ENCODE measurements at regions not wholly inside any gene's neighbourhood (a gene's known extent, or its start where the extent isn't known, plus 50 kb on each side); places are given as distances from the start of the nearest gene placed in this dataset.

GRCh38 chr20:56094228-56094627, 88.9 kb upstream of the CBLN4 start:
- no peak for DNase-seq (ENCODE audit: low read depth)
- Histone ChIP-seq H3K27me3 (ENCODE audit: control insufficient read depth, insufficient read depth, low read length) (no peaks in the 10 kb centered on the region), H3K36me3 (ENCODE audit: control insufficient read depth, insufficient read depth, low read length) (no peaks in the 10 kb centered on the region), H3K4me3 (ENCODE audit: low read depth, low read length) (no peak overlapping the region)
- ChIA-PET POLR2A (no interaction called here), CTCF (no interaction called here)
- no peak for TF ChIP-seq CTCF (IDR thresholded peaks at IDR 0.05; ENCODE audit: insufficient read depth, low read depth, low read length)

GRCh38 chr20:56098981-56099500, 93.7 kb upstream of the CBLN4 start:
- no peak for TF ChIP-seq CTCF (IDR thresholded peaks at IDR 0.05; ENCODE audit: insufficient read depth, low read depth, low read length)
- DNase-seq (ENCODE audit: low read depth): no peak
- ChIA-PET POLR2A (interaction anchor here (0.7 kb wide), 1 partner anchor 10 kb away, joined by 6 read pairs; no protein-coding TSS in a partner anchor), CTCF (no interaction called here)
- Histone ChIP-seq H3K4me3 (ENCODE audit: low read depth, low read length) (no peak overlapping the region), H3K36me3 (ENCODE audit: control insufficient read depth, insufficient read depth, low read length) (no peaks in the 10 kb centered on the region), H3K27me3 (ENCODE audit: control insufficient read depth, insufficient read depth, low read length) (no peaks in the 10 kb centered on the region)

- H3K27me3 ChIP-seq (ENCODE audit: control insufficient read depth, insufficient read depth, low read length): no peaks in the 10 kb centered on the region
- no peak overlapping the region for H3K4me3 ChIP-seq (ENCODE audit: low read depth, low read length)
- H3K36me3 ChIP-seq (ENCODE audit: control insufficient read depth, insufficient read depth, low read length): no peaks in the 10 kb centered on the region
- TF ChIP-seq CTCF (IDR thresholded peaks at IDR 0.05; ENCODE audit: insufficient read depth, low read depth, low read length): no peak
- POLR2A ChIA-PET: no interaction called here
- DNase-seq (ENCODE audit: low read depth): no peak
- CTCF ChIA-PET: no interaction called here
Measured at GRCh38 chr20:56111961-56112730, 106.8 kb upstream of the CBLN4 start.

GRCh38 chr20:56117350-56117749, 112.0 kb upstream of the CBLN4 start:
- CTCF ChIA-PET: no interaction called here
- H3K27me3 ChIP-seq (ENCODE audit: control insufficient read depth, insufficient read depth, low read length): no peaks in the 10 kb centered on the region
- no peak for DNase-seq (ENCODE audit: low read depth)
- H3K36me3 ChIP-seq (ENCODE audit: control insufficient read depth, insufficient read depth, low read length): no peaks in the 10 kb centered on the region
- H3K4me3 ChIP-seq (ENCODE audit: low read depth, low read length): no peak overlapping the region
- POLR2A ChIA-PET: no interaction called here
- TF ChIP-seq CTCF (IDR thresholded peaks at IDR 0.05; ENCODE audit: insufficient read depth, low read depth, low read length): no peak

- H3K27me3 ChIP-seq (ENCODE audit: control insufficient read depth, insufficient read depth, low read length): no peaks in the 10 kb centered on the region
- no peaks in the 10 kb centered on the region for H3K36me3 ChIP-seq (ENCODE audit: control insufficient read depth, insufficient read depth, low read length)
- no peak for DNase-seq (ENCODE audit: low read depth)
- POLR2A ChIA-PET: no interaction called here
- no peak overlapping the region for H3K4me3 ChIP-seq (ENCODE audit: low read depth, low read length)
- CTCF ChIA-PET: no interaction called here
- TF ChIP-seq CTCF (IDR thresholded peaks at IDR 0.05; ENCODE audit: insufficient read depth, low read depth, low read length): no peak
Measured at GRCh38 chr20:56121850-56122249, 116.5 kb upstream of the CBLN4 start.
